IPS-15b (cell line): ENCODE measurements at regions not wholly inside any gene's neighbourhood (a gene's known extent, or its start where the extent isn't known, plus 50 kb on each side); places are given as distances from the start of the nearest gene placed in this dataset.

ENCODE experiments used
- H3K27me3 ChIP-seq: one replicate; pipeline ENCODE4 v1.6.1; 2013; ENCODE audit warnings: low read length; ENCODE audit not compliant: control insufficient read depth, insufficient read depth
- H3K36me3 ChIP-seq: one replicate; pipeline ENCODE4 v1.6.1; 2013; ENCODE audit warnings: low read length; ENCODE audit not compliant: control insufficient read depth, insufficient read depth
- H3K4me1 ChIP-seq: one replicate; pipeline ENCODE4 v1.6.1; 2013; ENCODE audit warnings: mild to moderate bottlenecking, low read length; ENCODE audit not compliant: control insufficient read depth, insufficient read depth
- H3K4me3 ChIP-seq: one replicate; pipeline ENCODE4 v1.5.1; 2013; ENCODE audit warnings: low read depth, low read length
- H3K9ac ChIP-seq: one replicate; pipeline ENCODE4 v1.6.1; 2013; ENCODE audit warnings: low read depth, mild to moderate bottlenecking, low read length
- H3K9me3 ChIP-seq: one replicate; pipeline ENCODE4 v1.6.1; 2013; ENCODE audit warnings: mild to moderate bottlenecking, low read length; ENCODE audit not compliant: control insufficient read depth, insufficient read depth

- Histone ChIP-seq H3K4me1 (no peaks in the 10 kb centered on the region), H3K4me3 (no peak overlapping the region), H3K9ac (no peak overlapping the region), H3K27me3 (no peaks in the 10 kb centered on the region), H3K36me3 (no peaks in the 10 kb centered on the region), H3K9me3 (no peaks in the 10 kb centered on the region)
These were observed 260.8 kb upstream of the VCX start for GRCh38 chrX:7582191-7582590.

GRCh38 chrX:7580127-7580526 is 262.8 kb upstream of the VCX start:
- Histone ChIP-seq H3K4me3 (no peak overlapping the region), H3K9me3 (no peaks in the 10 kb centered on the region), H3K9ac (no peak overlapping the region), H3K36me3 (no peaks in the 10 kb centered on the region), H3K27me3 (no peaks in the 10 kb centered on the region), H3K4me1 (no peaks in the 10 kb centered on the region)

- H3K9me3 ChIP-seq, result no peaks in the 10 kb centered on the region
- H3K4me3 ChIP-seq, result no peak overlapping the region
- no peaks in the 10 kb centered on the region for H3K36me3 ChIP-seq
- no peak overlapping the region for H3K9ac ChIP-seq
- no peaks in the 10 kb centered on the region for H3K4me1 ChIP-seq
- H3K27me3 ChIP-seq, result no peaks in the 10 kb centered on the region
These were observed 268.6 kb upstream of the VCX start for GRCh38 chrX:7574325-7574724.

- no peak overlapping the region for H3K9ac ChIP-seq
- no peaks in the 10 kb centered on the region for H3K27me3 ChIP-seq
- no peaks in the 10 kb centered on the region for H3K36me3 ChIP-seq
- H3K4me3 ChIP-seq, result no peak overlapping the region
- H3K4me1 ChIP-seq, result no peaks in the 10 kb centered on the region
- H3K9me3 ChIP-seq, result no peaks in the 10 kb centered on the region
These were observed 272.4 kb upstream of the VCX start for GRCh38 chrX:7570432-7571029.

GRCh38 chrX:7568597-7568996 is 274.4 kb upstream of the VCX start:
- no peaks in the 10 kb centered on the region for H3K4me1 ChIP-seq
- no peak overlapping the region for H3K9ac ChIP-seq
- H3K36me3 ChIP-seq, result no peaks in the 10 kb centered on the region
- no peak overlapping the region for H3K4me3 ChIP-seq
- no peaks in the 10 kb centered on the region for H3K27me3 ChIP-seq
- H3K9me3 ChIP-seq, result no peaks in the 10 kb centered on the region

GRCh38 chrX:7568130-7568529 is 274.8 kb upstream of the VCX start:
- no peak overlapping the region for H3K9ac ChIP-seq
- no peaks in the 10 kb centered on the region for H3K27me3 ChIP-seq
- H3K4me3 ChIP-seq, result no peak overlapping the region
- no peaks in the 10 kb centered on the region for H3K4me1 ChIP-seq
- H3K9me3 ChIP-seq, result no peaks in the 10 kb centered on the region
- no peaks in the 10 kb centered on the region for H3K36me3 ChIP-seq

- Histone ChIP-seq H3K4me1 (no peaks in the 10 kb centered on the region), H3K9me3 (no peaks in the 10 kb centered on the region)
These were observed 290.2 kb upstream of the VCX start for GRCh38 chrX:7552760-7553159.

GRCh38 chrX:7546551-7547080 is 296.4 kb upstream of the VCX start:
- no peaks in the 10 kb centered on the region for H3K4me1 ChIP-seq
- H3K9me3 ChIP-seq, result peaks cover 3% of the 10 kb centered on the region
- H3K9ac ChIP-seq, result no peak overlapping the region
- no peaks in the 10 kb centered on the region for H3K36me3 ChIP-seq
- H3K27me3 ChIP-seq, result no peaks in the 10 kb centered on the region
- H3K4me3 ChIP-seq, result no peak overlapping the region

More at GRCh38 chrX:7552760-7553159, 290.2 kb upstream of the VCX start:
- Histone ChIP-seq H3K4me3 (no peak overlapping the region), H3K9ac (no peak overlapping the region), H3K27me3 (no peaks in the 10 kb centered on the region), H3K36me3 (no peaks in the 10 kb centered on the region)

- H3K4me1 ChIP-seq, result no peaks in the 10 kb centered on the region
- H3K4me3 ChIP-seq, result no peak overlapping the region
- H3K9me3 ChIP-seq, result peaks cover 3% of the 10 kb centered on the region
- no peak overlapping the region for H3K9ac ChIP-seq
- no peaks in the 10 kb centered on the region for H3K36me3 ChIP-seq
- no peaks in the 10 kb centered on the region for H3K27me3 ChIP-seq
These were observed 297.4 kb upstream of the VCX start for GRCh38 chrX:7545564-7545963.

GRCh38 chrX:7542587-7543380 is 300.2 kb upstream of the VCX start:
- Histone ChIP-seq H3K4me1 (no peaks in the 10 kb centered on the region), H3K9ac (no peak overlapping the region), H3K4me3 (no peak overlapping the region), H3K36me3 (no peaks in the 10 kb centered on the region), H3K27me3 (no peaks in the 10 kb centered on the region), H3K9me3 (peaks cover 6% of the 10 kb centered on the region)

- no peak overlapping the region for H3K9ac ChIP-seq
- no peaks in the 10 kb centered on the region for H3K36me3 ChIP-seq
- H3K27me3 ChIP-seq, result no peaks in the 10 kb centered on the region
- no peaks in the 10 kb centered on the region for H3K4me1 ChIP-seq
- H3K9me3 ChIP-seq, result no peaks in the 10 kb centered on the region
- H3K4me3 ChIP-seq, result no peak overlapping the region
These were observed 320.1 kb upstream of the VCX start for GRCh38 chrX:7522860-7523259.
